GM21723 (cell line): ENCODE measurements at regions not wholly inside any gene's neighbourhood (a gene's known extent, or its start where the extent isn't known, plus 50 kb on each side); places are given as distances from the start of the nearest gene placed in this dataset.

Source experiments
- ATAC-seq: cut with Tn5 transposase; IDR thresholded peaks from one replicate; pipeline ENCODE4 v1.9.1; 2021; ENCODE audit warnings: mild to moderate bottlenecking, moderate library complexity; ENCODE audit not compliant: unreplicated experiment

DNA sequence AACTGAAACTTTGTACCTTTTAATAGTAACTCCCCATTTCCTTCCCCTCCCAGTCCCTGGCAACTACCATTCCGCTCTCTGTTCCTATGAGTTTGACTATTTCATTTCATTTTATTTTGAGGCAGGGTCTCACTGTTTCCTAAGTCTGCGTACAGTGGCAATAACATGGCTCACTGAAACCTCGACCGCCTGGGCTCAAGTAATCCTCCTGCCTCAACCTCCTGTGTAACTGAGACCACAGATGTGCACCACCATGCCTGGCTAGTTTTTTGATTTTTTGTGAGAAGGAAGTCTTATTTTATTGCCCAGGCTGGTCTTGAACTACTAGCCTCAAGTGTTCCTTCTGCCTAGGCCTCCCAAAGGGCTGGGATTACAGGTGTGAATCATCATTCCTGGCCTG lies 808.1 kb downstream of the CDH11 start:
- no peak for ATAC-seq

DNA sequence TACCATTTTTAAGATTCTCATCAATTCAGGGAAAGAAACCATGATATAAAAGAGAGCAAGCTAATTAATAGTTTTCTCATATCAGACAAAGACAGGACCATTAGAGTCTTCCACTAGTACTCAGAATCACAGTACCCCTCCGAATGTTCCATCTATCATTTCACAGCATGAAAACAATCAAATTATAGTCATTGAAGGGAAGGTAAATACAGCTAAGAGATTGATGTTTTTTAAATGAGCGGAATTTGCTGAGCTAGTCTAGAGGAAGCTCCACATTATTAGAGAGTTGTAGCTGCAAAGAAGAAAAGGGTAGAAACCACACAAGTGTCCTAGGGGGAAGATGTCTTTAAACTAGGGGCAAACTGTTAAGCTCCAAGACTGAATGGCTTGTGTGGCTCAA lies 808.9 kb downstream of the CDH11 start:
- ATAC-seq = no peak

DNA sequence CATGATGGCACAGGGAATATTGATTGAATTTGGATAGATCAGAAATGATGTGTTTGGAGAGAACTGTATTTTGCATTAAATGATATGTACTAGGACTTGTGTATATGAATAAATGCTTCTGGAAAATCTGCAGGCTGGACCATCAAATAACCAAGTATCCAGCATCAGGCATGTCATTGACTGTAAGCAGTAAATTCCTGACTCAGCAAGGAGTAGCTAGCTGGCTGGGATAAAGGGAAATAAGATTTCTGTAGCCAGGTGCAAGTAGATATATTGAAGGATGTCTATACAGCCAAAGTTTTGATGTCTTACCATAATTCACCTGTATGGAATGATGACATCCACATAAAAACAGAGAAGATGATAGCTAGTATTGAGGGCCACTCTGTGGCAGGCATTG lies 809.6 kb downstream of the CDH11 start:
- ATAC-seq = no peak

DNA sequence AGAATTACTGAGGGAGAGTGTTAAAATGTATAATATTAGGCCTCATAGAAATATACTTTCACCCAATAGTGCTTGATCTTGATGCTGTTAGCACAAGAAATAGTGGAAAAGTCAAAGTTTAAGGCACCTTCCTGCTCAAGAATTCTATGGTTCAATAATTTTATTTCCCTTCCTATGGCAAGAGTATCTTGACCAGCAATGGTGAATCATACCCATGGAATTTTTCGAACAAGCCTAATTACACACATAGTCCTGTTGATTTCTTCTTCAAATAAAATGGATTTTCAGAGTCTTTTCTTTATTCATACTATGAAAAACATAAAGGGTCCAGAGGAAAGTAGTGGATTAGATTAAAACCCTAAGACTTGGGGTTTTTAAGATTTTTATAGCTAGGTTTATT lies 810.6 kb downstream of the CDH11 start:
- no peak for ATAC-seq

DNA sequence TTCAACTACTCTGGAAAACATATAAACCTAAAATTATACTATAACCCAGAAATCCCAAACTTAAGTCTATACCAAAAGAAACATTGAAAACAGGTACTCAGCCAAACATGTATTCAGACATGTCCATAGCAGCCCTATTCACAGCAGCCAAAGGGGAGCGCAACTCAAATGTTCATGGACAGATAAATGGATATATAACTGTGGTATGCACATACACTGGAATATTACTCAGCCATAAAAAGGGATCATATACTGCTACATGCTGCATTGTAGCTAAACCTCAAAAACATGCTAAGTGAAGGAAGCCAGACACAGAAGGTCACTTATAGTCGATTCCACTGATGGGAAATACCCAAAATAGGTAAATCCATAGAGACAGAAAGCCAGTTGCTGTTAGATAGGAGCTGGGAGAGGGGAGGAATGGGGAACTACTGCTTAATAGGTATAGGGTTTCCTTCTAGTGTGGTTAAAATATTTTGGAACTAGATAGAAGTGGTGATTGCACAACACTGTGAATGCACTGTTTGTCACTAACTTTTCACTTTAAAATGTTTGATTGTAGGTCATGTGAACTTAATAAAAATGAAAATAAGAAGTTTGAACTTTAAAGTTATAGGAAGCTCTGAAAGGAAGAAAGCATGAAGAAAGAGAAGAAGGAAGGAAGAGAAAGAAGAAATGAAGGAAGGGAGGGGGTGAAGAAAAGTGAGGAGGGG lies 812.3 kb downstream of the CDH11 start:
- no peak for ATAC-seq

DNA sequence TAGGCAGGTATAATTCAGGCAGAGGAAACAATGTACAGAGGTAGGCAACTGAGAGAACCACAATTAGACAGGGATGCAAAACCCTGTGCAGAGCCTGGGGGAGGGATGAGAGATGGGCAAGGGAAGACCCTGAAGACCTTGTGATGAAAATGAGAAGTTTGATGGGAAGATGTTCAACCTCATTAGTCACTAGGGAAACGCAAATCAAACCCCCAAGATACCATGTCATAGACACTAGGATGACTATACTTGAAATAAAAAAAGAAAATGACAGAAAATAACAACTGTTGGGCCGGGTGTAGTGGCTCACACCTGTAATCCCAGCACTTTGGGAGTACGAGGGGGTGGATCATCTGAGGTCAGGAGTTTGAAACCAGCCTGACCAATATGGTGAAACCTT lies 813.1 kb downstream of the CDH11 start:
- no peak for ATAC-seq

DNA sequence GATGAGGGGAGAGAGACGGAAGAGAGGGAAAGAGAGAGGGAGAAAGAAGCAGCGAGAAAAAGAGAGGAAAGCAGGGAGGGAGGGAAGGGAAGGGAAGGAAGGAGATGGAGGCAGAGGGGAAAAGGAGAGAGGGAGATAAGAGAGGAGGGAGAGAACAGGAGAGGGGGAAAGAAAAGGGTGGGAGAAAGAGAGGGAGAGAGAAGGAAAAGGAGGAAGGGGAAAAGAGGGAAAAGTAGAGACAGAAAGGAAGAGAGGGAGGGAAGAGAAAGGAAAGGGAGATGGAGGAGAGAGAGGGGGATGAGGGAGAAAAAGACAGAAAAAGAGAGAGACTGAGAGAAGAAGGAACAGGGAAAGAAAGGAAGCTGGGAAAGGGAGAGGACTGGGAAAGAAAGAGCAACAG lies 814.4 kb downstream of the CDH11 start:
- no peak for ATAC-seq

DNA sequence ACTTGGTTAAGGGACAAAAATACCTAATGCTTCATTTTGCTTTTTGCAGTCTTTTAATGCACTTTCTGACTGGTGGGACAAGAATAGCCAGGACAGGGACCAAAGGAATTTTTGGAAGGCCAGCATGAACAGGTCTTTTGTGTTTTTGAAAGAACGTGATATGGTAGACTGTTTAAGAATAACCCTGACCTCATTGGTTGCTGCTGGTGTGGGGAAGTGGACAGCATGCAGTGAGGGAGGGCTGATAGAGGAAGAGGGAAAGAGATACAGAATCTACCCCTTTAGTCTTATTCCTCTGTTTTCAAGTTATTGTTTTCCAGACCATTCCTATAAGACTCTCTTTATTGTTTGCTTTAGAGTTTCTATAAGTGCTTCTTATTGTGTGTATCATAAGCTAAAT lies 816.2 kb downstream of the CDH11 start:
- ATAC-seq = no peak

DNA sequence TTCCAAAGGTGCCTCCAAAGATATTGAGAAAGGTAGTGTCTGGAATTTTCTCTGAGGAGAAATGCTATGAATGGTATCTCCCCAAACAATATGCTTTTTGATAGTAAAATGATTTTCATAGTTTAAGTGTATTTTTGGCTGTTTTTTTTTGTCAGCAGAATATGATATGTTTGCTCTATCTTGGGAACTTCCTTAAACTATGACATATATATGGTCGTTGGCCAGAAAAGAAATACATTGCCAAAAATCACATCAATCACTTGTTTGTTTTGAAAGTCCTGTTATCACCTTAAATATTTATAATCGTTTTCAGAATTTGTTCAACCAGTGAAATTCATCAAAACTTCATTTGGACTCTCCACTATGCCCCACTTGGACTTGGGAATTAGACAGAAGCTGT lies 816.9 kb downstream of the CDH11 start:
- ATAC-seq = no peak

DNA sequence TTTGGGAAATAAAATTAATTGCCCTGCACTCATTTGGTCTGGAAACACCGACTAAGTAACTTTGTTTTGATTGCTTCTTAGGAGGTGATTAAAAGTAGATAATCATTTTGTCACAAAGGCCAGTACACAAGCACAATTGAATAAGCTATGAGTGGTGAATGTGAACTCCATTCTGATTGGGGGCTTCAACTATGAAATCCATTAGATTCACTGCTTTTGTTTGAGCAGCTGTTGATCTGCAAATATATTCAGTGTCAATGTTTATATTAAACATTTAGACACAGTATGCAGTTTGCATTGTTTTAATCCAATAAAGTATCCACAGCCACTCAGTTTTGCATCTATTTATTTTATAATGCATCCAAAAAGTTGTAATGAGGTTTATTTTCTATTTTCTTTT lies 817.5 kb downstream of the CDH11 start:
- no peak for ATAC-seq

DNA sequence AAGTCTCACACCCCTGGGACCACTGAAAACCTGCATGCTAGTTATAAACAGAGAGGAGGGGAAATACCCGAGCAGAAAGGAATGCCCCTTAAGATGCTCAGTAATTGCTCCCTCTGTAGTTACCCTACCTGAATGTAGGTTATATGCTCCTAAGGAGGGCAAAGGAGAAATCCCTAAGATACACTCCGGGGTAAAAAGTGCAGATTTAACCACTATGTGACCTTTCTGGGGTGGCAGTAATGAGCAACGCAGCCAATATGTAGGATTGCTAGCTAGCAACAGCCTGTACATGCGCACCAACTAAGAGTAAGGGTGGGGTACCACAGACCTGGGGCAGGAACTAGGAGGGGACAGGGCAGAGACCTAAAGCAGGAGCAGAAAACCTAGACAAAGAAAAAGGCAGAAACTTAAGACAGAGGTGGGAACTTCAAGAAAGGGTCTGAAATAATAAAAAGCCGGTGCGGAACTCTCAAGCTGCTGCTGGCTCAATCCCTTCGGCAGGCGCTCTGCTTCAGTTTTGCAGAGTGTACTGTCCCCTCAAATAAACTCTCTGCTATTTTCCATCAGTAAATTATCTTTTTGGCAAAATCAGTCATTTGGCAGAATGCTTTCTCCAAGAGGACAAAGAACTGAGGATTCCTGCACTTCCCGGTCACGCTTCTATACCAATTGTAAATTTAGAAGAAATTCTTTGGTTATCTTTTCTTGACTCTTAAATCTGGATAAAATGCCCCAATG lies 823.8 kb downstream of the CDH11 start:
- ATAC-seq = no peak

DNA sequence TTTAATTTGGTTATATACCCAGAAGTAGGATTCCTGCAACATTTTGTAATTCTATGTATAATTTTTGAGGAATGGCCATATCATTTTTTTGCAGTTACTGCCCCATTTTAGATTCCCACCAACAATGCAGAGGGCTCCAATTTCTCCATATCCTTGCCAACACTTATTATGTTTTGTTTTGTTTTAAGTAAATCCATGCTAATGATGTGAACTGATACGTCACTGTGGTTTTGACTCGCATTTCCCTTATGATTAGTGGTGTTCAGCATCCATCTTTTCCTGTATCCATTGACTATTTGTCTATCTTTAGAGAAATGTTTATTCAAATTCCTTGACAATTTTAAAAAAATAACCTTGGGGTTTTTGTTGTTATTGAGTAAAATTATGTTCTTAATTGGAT lies 826.4 kb downstream of the CDH11 start:
- no peak for ATAC-seq

DNA sequence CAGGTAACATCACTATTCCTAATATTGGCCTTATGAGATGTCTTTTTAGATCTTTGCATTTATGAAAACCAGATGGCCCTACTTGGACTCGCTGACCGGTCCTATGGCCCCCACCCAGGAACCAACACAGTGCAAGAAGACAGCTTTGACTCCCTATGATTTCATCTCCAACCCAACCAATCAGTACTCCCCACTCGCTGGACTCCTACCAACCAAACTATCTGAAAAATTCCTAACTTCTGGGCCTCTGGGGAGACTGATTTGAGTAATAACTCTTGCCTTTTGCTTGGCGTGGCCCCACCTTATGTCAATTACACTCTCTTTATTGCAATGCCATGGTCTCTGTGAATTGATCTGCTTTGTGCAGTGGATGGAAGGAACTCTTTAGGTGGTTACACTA lies 828.9 kb downstream of the CDH11 start:
- no peak for ATAC-seq

DNA sequence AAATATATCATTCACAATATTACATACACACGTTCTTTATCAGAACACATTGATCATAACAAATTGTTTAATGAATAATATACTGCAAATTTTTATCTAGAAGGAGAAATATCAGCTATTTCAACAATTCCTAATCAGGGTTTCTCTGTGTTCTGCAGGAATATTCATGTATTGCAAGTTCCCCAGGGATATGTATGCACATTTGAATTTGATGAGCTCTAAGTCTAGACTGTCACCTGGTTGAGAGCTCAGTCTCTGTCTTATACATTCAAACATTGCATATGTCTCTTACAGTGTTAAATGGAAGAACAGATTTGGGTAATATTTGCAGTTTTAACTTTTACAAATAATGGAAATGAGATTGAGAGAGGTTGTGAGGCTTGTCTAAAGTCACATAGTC lies 829.7 kb downstream of the CDH11 start:
- no peak for ATAC-seq

DNA sequence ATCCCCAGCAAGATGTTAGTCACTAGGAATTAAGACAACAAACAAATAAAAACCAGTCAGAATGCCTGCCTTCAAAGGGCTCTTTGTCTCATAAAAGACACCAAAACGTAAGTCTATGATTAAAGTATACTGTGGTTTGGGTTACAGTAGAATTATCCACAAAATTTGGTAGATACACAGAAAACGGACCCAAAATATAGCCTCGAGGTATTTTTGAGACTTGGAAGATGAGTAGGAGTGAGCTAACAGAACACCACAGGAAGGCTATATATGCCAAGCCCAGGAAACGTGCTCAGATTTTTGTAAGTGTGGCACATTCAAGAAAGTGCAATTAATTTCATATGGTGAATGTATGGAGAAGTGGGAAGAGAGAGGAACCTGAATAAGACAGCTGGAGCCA lies 831.4 kb downstream of the CDH11 start:
- ATAC-seq = no peak

DNA sequence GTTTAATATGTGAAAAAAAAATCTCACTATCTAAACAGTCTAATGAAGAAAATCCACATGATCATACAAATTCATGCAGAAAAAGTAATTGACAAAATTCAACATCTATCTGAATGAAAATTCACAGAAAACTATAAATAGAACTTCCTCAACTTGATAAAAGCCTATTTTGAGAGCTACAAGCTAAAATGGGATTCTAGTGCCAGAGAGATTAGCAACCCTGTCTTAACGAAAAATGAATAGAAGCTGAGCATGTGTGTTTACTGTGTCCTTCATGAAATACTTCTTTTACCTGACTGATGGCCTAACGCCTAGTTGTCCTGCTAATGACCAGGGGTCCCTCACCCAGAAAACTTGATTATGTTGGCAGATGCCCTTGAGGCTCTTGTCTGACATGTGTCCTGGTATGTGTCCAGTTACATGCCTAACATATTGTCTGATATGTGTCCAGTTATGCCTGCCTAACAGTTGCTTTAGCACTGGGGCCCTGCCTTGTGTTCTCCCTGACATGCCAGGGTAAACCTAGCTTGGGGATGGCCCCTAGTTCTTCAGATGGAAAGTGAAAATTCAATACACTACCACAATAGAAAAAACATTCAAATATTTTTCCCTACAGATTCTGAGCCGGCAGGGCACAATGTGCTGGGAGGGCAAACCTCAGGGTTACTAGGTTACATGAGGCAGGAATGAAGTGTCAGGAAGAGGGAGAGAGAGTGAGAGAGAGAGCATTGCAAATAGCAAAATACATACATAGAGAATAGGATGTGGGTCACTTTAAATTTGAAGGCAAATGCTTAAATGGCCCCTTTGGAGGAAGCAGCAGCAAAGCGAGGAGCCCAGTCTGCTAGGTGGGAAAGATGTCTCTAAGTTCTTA lies 834.0 kb downstream of the CDH11 start:
- ATAC-seq = no peak

DNA sequence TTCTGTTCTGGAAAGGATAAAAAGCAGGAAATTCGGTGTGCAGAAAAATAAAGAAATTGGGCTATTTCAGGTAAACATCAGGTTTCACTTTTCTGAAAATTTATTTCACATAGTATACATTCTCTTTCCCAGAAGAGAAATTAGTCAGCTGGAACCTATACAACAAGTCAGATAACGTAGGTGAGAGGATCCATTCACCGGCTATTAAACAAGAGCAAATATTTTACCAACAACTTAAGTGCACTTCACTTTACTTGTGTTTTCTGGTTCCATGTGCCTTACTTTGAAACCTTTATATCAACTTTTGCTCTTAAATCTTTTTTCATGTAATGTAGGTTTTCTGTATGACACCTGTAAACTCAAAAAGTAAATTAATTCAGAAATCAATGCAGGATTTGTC lies 839.7 kb downstream of the CDH11 start:
- no peak for ATAC-seq

DNA sequence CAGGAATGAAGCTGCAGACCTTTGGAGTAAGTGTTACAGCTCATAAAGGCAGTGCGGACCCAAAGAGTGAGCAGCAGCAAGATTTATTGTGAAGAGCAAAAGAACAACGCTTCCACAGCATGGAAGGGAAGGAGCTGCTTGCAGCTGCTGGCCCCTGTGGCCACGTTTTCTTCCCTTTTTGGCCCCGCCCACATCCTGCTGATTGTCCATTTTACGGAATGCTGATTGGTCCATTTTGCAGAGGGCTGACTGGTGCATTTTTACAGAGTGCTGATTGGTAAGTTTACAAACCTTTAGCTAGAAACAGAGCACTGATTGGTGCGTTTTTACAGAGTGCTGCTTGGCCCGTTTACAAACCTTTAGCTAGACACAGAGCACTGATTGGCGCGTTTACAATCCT lies 841.5 kb downstream of the CDH11 start:
- ATAC-seq = no peak

DNA sequence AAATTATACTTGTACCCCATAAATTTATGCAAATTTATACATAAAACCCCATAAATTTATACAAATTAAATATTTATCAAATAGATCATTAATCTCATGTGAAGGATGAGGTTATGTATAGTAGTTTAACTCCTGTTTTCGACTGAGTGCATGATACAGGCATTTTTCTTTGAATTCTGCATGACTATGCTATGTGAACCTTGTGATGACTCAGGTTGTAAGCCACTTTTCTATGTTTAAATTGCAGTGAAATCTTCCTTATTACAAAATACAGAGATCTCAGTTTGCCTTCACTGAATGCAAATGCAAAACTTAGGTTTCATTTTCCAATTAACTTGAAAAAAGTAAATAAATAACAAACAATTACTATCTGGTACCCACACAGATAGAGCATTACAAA lies 843.7 kb downstream of the CDH11 start:
- no peak for ATAC-seq

DNA sequence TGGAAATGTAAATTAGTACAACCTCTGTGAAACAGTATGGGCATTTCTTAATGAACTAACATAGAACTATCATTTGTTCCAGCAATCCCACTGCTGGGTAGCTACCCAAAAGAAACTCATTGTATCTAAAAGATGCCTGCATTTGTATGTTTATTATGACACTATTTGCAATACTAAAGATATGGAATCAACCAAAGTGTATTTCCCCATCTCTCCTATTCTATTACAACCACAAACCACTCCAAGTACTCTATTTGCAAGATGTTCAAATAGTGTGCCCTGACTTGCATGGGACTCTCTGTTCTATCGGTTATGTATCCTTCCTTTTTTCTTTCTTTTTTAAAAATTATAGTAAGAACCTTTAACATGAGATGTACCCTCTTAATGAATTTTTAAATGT lies 845.2 kb downstream of the CDH11 start:
- ATAC-seq = no peak

DNA sequence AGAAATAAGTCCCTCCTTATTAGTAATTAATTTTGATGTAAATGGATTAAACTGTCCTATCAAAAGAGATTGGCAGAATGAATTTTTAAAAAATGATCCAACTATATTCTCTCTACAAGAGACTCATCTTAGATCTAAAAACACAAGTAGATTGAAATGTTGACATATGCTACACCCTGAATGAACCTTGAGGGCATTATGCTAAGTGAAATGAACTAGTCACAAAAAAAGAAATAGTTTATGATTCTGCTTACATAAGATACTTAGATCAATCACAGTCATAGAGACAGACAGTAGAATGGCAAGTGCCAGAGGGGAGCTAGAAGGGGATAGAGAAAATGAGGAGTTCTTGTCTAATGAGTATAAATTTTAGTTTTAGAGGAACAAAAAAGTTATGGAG lies 849.8 kb downstream of the CDH11 start:
- no peak for ATAC-seq

DNA sequence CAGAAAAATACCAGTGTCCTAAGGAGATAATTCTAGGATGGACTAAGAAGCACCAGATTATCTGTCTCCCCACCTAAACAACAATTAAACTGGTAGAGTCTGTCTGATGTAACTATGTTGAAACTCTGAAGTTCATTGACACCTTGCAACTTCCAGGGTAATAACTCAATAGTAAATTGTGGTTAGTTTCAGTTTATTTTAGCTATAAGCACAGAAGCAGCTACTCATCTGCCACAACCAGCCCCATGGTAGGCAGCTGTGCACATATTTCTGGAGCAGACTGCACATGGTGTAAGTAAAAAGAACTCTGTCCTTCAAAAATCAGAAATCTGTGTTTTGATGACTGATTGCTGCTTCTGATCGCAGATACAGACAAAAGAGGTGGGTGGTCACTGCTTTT lies 852.1 kb downstream of the CDH11 start:
- no peak for ATAC-seq
